Left renal pelvis (tissue), 4 donors: ENCODE measurements at regions not wholly inside any gene's neighbourhood (a gene's known extent, or its start where the extent isn't known, plus 50 kb on each side); places are given as distances from the start of the nearest gene placed in this dataset.
"Not testable (repeated sequence)": the region's sequence is repeated elsewhere in the genome, so short reads cannot be mapped to it uniquely, and the experiment has no call there.

Experiments used
- DNase-seq, 4 donors: peaks; one replicate each; pipeline ENCODE4 v3.0.0-alpha.2; 2013; ENCODE audit warnings: low read depth in 4 of 4, low spot score in 3 of 4

DNA sequence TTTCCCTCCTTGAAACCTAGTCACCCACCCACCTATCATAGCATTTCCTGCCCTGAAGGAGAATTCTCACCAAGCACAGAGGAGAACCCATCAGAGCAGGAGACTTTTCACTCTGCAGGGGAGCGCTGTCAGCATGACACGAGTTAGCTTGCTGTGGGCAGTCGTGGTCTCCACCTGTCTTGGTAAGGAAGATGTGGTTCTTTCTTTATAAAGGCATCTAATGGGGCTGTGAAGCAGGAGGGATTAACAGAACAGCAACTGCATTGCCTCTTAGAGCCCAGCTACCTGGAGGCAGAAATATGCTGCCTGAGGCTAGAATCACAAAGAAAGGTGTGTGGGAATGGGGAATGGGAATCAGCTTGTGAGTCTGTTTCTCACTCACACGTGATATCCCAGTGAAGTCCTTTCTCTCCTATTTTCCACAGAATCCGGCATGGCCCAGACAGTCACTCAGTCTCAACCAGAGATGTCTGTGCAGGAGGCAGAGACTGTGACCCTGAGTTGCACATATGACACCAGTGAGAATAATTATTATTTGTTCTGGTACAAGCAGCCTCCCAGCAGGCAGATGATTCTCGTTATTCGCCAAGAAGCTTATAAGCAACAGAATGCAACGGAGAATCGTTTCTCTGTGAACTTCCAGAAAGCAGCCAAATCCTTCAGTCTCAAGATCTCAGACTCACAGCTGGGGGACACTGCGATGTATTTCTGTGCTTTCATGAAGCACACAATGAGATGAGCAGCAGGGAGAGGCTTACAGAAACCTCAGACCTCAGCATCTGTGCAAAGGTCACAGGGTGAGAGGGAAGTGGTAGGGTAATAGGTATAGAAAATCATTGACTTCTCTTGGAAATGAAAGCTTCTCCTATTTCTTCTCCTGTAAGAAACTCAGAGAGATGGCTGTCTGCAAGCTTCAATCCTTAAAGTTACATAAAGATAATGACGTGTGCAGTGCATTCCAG lies 316.9 kb downstream of the DAD1 start:
- DNase-seq: no peak

DNA sequence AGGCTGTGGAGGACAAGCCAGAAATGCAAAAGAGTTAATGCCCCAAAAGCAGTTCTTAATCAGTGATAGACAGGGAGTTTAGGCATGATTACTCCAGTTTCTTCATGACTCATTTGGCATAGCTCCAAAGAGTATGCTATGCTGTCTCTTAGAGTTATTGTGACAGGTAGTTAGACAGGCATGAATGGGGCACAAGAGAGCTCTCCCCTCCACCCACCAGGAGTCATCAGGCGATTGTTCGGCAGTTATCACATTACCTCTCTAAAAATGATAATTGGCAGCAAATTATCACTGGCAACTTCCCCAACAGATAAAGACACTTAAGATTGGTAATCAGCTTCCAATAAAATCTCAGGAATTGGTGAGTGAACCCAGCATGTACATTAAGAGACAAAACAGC lies 320.1 kb downstream of the DAD1 start:
- no peak for DNase-seq

DNA sequence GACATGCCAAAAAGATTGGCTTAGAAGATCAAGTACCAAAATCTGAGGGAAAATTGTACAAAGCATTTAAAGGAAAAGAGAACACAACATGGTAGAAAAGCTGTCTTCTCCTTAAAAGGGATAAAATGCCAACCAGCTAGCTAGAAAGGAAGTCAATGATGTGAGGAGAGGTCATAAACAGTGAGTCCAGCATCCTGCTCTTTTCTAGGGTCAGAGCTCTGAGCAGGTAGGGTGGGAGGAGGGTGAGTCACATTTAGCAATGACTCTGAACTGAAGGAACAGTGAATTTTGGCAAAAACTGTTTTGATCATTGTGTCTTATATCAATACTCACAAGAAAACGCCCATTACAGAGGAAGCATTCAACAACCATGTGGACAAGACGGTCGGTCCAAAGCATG lies 322.3 kb downstream of the DAD1 start:
- no peak for DNase-seq

DNA sequence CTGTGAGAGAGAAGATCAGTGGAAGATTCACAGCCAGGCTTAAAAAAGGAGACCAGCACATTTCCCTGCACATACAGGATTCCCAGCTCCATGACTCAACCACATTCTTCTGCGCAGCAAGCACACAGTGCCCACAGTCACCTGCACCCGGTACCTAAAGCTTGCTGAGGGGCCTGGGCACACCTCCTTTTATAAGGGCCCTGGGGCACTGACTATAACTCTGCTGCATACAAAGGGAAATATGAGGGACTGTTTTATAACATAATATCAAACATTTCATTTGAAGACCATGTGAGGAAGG lies 322.9 kb downstream of the DAD1 start:
- no peak for DNase-seq

DNA sequence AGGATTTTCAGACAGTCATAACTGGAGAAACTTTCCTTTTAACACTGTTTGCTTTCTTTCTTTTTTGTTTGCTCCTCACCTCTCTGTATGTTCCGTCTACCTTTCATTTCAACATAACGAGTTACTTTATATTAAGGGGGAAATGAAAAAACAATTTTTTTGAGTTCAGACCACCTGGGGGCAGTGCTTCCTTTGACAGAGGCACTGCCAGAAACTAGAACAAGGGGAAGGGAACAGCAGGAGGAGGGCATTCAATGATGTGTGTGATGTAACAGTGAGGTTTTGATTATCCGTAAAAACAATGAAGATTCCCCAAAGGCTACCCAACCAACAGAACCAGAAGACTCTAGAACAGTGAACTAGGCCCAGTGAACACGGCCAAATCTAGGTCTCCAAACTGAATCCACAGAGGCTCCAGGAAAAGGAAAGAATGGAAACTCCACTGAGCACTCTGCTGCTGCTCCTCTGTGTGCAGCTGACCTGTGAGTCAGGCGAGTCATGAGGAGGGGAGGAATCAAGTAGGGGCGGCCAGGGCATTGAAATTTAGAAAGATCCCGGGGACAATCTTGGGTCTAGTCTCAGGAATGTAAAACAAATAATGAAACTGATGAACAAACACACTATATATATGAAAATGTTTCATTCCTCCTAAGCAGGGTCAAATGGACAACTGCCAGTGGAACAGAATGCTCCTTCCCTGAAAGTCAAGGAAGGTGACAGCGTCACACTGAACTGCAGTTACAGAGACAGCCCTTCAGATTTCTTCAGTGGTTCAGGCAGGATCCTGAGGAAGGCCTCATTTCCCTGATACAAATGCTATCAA lies 323.5 kb downstream of the DAD1 start:
- DNase-seq: no peak

DNA sequence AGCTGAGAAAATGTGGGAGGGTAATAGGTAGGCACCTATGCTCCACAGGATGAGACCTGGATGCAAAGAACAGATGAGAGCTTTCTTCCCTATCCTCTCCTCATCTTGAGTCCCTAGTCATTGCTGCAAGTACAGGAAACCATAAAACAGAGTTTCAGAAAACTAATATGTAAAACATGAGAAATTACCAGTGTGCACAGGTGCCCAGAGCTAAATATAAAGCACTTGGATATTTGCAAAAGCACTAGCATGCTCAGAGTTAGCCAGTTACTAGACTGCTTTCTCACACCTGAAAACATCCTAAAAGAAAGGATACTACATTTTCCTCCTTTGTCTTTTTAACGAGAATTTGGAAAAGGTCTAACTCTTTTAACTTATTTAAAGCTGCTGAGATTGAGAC lies 324.3 kb downstream of the DAD1 start:
- no peak for DNase-seq

DNA sequence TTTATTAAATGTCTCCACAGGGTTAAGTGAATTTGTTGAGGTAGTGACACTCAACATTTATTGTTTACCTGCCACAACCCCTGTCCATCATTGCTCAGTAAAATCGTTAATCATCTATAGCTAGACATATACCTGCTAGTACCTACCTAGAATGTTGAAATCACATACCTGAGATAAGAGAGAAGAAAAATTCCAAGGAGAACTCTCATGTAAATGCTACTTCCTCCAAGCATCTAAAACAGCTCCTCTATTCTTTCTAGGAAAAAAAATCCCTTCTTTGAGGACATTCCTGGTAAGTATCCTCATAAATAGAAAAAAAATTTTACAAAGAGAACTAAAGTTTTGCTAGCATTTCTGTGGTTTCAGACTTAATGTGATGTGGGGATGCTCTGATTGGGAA lies 325.1 kb downstream of the DAD1 start:
- no peak for DNase-seq

DNA sequence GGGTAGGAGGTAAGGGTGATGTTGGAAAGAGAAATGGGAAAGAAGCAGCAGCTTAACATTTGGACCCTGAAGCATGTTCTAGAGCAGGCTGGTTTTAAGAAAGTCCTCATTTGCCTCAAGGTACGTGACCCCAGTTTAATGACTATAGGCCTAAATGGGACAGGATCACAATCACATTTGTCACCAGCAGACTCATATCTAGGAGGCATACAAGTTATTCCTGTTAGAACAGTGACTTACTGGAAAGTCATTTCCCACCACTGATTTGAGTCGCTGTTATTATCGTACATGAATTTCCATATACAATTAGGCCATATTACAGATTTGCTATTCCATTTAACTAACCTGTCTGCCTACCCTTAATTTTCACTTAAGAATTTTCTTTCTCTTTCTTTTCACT lies 326.1 kb downstream of the DAD1 start:
- no peak for DNase-seq

DNA sequence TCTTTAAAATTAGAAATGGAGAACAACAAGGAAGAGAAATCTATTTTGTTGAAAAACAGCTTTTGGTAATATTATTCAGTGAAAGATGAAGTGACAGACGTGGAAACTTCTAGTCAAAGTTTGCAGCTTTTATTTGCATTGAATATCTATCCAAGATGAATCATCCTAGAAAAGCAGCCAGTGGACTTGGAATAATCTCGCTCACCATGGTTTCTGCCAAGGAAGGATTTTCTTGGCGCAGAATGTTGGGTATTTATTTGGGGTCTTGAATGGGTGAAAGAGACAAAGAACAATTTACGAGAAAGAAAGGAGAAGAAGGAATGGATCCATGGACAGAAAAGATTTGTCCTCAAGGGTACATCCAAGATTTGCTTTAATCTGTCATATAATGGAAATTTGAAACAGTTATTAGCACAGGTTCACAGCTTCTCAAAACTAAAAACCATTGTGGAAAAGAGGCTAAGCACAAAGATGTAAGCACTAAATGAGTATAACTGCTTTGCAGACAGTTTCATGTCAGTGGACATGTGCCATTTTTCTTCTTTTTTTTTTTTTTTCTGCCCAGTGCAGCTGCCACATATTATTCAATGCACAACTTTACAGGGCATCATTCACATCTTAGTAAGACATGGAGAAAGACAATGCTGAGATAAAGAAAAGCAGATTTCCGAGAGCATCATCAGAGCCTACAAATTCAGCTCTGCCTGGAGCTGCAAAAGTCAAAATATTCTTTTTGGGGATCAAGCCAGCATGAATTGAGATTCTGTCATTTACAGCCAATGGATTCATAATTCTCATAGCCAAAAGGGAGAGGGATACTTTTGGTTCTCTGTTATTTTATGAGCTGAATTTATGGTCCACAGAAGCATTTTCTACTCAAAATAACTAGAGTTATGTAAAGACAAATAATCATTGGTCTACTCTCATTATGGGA lies 333.7 kb downstream of the DAD1 start:
- no peak for DNase-seq

DNA sequence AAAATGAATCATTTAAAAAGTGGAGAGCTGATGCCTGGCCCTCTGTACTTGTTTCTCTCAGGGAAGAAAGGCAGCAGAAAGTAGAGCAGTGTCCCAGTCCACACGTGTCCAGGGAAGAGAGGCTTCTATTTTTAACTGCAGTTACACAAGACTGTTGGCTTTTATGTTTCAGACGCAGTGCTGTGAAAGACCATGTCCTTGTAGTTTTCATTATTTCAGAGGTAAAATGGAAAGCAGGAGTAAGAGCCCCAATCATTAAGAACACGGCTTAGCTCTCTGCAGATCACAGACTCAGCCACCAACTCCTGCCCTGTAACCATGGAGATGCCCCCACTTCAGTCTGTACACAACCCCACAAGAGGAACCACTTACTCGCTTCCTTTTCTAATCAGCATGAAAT lies 336.3 kb downstream of the DAD1 start:
- DNase-seq: no peak

DNA sequence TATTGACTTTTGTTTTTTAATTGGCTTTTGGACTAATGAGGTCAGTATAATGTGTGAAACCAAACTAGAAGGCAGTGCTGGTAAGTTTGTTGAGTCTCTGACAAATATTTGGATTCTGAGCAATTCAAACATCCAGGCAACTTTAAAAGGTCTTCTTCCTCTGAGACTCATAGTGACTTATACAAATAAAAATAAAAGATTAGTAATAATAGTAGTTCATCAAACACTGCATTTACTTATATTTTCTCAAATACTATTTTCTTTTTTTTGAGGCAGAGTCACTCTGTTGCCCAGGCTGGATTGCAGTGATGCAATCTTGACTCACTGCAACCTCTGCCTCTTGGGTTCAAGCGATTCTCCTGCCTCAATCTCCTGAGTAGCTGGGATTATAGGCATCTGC lies 337.9 kb downstream of the DAD1 start:
- no peak for DNase-seq

DNA sequence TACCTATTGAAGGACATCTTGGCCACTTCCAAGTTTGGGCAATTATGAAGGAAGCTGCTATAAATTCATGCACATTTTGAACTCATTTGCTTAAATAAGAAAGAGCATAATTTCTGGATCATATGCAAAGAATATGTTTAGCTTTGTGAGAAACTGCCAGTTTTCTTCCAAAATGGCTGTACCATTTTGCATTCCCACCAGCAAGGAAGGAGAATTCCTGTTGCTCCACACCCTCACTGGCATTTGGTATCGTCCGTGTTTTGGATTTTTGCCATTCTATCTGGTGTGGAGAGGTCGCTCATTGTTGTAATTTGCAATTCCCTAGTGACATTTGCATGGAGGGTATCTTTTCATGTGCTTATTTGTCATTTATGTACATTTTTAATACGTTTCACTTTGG lies 339.3 kb downstream of the DAD1 start:
- no peak for DNase-seq

DNA sequence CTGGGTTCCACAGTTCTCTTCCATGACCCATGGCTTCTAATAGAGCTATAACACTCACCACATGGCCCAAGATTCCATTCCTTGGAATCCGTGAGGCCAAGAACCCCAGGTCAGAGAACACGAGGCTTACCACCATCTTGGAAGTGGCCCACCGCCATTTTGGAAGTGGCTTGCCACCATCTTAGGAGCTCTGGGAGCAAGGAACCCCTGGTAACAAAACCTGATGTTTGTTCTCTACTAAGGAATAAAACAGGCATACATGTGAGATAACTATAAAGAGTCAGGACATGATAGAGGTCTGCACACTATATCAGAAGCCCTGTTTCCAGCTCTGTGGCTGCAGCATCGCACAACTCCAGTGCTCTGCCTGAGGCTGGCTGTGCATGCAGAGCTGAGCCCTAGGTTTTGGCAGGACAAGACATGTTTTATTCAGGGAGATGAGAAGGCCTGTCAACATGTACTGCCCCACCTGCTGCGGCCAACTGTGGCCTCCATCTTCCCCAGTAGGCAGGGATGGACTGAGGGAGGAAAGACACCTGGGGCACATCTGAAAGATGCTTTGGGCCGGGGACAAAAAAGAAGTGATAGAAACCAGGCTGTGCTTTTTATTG lies 344.9 kb downstream of the DAD1 start:
- no peak for DNase-seq

DNA sequence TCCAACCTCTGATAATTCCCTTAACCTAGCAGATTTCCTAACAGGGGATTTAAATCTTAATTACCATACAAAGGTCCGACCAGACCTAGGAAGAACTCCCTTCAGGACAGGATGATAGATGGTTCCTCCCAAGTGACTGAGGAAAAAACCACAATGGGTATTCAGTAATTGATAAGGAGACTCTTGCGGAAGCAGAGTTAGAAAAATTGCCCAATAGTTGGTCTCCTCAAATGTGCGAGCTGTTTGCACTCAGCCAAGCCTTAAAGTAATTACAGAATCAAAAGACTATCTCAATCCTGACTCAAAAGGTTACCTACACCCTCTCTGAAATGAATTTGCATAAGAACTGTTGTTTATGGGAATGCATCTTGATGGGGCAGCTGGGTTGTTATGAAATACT lies 350.7 kb downstream of the DAD1 start:
- DNase-seq: not testable (repeated sequence)

DNA sequence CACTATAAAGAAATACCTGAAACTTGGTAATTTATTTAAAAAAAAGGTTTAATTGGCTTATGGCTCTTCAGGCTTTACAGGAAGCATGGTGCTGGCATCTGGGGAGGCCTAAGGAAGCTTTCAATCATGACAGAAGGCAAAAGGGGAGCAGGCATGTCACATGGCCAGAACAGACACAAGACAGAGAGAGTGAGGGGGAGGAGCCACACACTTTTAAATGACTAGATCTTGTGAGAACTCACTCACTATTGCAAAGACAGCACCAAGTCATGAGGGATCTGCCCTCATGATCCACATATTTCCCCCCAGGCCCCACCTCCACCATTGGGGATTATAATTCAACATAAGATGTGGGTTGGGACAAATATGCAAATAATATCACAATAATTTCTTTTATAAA lies 355.6 kb downstream of the DAD1 start:
- no peak for DNase-seq

DNA sequence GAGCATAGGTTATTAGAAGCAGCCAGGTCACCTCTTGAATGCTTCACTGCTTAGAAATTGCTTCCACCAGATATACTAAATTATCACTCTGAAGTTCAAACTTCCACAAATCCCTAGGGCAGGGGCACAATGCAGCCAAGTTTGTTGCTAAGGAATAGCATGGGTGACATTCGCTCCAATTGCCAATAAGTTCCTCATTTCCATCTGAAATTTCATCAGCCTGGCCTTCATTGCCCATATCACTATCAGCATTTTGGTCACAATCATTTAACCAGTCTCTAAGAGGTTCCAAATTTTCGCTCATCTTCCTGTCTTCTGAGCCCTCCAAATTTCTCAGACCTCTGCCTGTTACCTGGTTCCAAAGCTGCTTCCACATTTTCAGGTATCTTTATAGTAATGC lies 356.1 kb downstream of the DAD1 start:
- DNase-seq: no peak

DNA sequence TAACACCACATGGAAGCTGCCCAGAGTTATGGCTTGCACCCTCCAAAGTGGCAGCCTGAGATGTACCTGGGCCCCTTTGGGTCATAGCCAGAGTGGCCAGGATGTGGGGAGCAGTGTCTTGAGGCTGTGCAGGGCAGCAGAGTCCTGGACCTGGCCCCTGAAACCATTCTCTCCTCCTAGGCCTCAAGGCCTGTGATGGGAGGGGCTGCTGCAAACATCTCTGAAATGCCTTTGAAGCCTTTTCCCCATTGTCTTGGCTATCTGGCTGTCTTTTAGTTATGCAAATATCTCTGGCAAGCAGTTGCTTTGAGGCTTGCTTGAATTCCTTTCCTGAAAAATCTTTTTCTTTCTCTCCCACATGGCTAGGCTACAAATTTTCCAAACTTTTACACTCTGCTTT lies 356.5 kb downstream of the DAD1 start:
- no peak for DNase-seq

DNA sequence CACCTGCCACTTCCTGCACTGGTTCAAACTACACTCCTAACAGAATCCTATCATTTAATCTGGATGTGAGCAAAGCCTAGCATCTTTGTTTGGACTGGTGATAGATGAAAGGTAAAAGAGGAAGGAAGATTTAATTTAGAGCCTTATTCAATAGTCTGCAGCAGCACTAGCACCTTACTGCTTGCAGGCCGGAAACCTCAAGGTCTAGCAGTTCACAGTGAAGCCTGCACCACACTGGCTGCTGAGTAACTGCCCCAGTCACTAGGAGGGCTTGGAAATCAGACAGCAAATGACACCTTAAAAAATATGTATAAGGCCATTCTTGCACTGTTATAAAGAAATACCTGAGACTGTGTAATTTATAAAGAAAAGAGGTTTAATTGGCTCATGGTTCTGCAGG lies 358.0 kb downstream of the DAD1 start:
- DNase-seq: no peak

DNA sequence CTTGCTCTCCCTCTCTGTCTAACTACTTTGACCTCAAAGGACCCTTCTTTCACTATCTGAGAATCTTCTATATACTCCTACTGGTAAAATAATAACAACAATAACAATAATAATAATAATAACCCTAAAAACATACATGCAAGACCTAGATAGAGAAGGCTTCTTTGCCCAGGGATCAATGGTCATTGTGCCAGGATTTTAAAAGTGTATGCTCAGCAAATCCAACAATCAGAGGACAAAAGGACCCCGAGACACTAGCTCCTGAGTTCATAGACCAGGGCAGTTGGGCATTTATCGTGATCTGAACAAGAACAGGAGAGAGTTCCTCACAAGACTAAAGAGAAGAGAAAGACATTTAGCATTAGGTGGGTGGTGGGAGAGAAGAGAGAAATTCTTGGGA lies 358.5 kb downstream of the DAD1 start:
- DNase-seq: no peak

DNA sequence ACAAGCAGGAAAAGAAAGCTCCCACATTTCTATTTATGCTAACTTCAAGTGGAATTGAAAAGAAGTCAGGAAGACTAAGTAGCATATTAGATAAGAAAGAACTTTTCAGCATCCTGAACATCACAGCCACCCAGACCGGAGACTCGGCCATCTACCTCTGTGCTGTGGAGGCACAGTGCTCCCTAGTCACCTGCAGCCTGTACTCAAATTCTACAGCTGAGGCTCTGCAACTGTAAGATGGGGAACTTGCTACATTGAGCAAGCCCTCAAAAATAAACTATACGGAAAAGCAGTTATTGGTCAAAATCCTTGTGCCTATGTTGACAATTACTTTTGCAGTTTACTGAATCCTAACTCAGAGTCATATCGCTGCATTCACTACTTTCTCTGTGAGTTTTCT lies 361.9 kb downstream of the DAD1 start:
- no peak for DNase-seq

DNA sequence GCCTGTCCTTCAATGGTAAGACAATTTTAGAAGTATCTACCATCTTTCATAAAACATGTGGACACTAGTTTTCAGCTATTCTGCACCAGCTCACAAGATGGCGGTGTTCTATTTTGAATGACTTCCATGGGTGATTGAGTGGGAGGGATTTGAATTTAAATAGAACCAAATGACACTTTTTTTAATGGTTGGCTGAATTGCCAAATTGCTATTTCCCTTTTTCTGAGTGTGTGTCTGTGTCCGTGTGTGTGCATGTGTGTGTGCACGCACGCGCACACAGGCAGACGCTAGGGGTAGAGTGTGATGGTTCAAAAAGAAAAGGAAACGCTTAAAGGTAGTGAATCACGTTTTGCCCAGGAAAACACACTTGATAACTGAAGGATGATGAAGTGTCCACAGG lies 362.6 kb downstream of the DAD1 start:
- DNase-seq: no peak
